ENCODE measurements at regions not wholly inside any gene's neighbourhood (a gene's known extent, or its start where the extent isn't known, plus 50 kb on each side); places are given as distances from the start of the nearest gene placed in this dataset.

DNA sequence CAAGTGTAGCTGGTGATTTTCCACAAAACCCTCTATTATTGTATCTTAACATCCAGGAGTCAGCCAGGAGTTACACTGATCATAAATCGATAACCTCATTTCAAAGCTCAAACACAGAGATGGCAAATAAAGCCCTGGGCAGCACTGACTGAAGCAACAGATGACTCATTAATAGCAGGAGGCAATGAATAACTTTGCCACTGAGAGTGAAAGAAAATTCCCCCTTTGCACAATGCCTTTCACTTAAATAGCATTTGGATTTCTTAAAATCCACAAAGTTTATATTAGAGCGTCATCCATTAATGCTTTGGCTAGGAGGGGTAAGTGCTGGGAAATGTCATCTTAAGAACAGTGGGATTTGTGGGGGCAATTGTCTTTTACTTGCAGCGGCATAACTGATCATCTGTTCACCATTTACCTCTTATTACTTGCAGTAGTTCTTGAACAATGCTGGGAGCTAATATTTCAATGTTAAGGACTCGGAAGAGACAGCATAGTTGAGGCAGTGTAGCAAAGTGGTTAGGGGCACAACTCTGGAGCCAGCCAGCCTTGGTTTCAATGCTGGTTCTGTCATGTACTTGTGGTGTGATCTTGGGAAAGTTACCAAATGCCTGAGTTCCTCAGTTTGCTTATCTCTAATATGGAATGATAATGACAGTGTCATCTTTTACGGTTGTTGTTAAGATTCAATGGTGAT lies 630.4 kb upstream of the TBL1XR1 start:
- TF ChIP-seq, protein P1, sequence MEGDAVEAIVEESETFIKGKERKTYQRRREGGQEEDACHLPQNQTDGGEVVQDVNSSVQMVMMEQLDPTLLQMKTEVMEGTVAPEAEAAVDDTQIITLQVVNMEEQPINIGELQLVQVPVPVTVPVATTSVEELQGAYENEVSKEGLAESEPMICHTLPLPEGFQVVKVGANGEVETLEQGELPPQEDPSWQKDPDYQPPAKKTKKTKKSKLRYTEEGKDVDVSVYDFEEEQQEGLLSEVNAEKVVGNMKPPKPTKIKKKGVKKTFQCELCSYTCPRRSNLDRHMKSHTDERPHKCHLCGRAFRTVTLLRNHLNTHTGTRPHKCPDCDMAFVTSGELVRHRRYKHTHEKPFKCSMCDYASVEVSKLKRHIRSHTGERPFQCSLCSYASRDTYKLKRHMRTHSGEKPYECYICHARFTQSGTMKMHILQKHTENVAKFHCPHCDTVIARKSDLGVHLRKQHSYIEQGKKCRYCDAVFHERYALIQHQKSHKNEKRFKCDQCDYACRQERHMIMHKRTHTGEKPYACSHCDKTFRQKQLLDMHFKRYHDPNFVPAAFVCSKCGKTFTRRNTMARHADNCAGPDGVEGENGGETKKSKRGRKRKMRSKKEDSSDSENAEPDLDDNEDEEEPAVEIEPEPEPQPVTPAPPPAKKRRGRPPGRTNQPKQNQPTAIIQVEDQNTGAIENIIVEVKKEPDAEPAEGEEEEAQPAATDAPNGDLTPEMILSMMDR (IDR thresholded peaks at IDR 0.05) = no peak
- no peak for TF ChIP-seq POLR2AphosphoS5 (IDR thresholded peaks at IDR 0.05)

All from breast epithelium (tissue), 3 donors.